ENCODE measurements at regions not wholly inside any gene's neighbourhood (a gene's known extent, or its start where the extent isn't known, plus 50 kb on each side); places are given as distances from the start of the nearest gene placed in this dataset.
"Not testable (repeated sequence)": the region's sequence is repeated elsewhere in the genome, so short reads cannot be mapped to it uniquely, and the experiment has no call there.

DNA sequence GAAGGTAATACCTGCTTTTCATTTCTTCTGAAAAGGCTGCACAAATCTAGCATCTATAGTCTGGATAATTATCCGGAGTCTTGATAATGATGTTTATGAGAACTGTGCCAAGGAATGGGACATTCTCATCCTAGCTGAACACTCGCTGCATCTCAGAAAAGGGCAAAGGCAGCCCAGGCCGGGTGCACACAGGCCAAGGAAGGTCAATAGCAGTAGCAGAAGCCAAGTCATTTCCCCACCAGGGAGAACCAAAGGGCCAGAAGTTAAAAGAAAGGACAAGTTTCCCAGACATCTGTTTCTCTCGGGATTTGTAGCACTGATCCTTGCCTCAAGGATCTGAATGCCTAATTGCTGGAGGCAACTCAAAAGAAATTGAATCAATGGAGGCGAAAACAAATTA is 66.1 kb upstream of the ANKRD55 start:
- no peak for DNase-seq (ENCODE audit: low spot score)

DNA sequence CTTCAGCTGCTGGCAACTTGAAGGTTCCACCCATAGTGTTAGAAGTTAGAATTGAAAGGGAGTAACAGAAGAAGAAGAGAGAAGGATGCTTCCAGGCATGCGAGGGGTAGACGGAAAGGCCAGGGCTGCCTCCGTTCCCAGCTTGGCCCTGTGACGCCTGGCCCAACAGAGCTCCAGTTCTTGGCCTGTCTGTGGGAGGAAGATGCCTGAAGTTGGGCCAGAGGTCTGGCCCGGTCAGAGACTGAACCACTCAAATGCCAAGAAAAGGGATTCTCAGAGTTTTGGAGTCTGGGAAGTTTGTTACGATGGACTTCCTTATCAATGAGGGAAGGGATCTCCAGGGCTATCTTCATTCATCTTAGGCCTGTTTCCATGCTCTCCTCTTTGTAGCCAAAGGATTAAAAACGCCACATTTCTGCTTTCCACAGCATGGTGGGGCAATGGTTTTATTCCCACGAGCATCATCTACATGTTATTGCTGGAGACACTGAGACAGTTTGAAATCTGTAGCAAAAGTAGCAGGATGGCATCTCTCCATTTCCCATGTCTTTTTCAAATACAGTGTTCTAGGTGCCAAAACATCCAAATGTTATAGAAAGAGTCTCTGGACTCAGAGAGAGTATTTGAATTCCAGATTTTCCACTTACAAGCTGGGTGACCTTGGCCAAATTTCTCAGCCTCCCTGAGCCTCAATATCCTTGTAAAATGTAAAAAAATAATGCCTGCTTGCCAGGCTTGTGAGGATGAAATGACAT is 65.4 kb upstream of the ANKRD55 start:
- no peak for DNase-seq (ENCODE audit: low spot score)

GRCh38 chr5:56297851-56298250 is 64.7 kb upstream of the ANKRD55 start:
- no peak for DNase-seq (ENCODE audit: low spot score)

DNA sequence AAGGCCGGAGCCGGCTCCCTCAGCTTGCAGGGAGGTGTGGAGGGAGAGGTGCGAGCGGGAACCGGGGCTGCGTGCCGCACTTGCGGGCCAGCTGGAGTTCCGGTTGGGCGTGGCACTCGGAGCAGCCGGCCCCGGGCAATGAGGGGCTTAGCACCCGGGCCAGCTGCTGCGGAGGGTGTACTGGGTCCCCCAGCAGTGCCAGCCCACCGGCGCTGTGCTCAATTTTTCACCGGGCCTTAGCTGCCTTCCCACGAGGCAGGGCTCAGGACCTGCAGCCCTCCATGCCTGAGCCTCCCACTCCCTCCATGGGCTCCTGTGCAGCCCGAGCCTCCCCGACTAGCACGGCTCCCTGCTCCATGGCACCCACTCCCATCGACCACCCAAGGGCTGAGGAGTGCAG is 62.2 kb upstream of the ANKRD55 start:
- not testable (repeated sequence) for DNase-seq (ENCODE audit: low spot score)

GRCh38 chr5:56294354-56294753 is 61.2 kb upstream of the ANKRD55 start:
- no peak for DNase-seq (ENCODE audit: low spot score)

- not testable (repeated sequence) for DNase-seq (ENCODE audit: low spot score)
Observed at GRCh38 chr5:56292874-56293273, 59.7 kb upstream of the ANKRD55 start.

GRCh38 chr5:56291661-56292374 is 58.7 kb upstream of the ANKRD55 start:
- DNase-seq (ENCODE audit: low spot score), result no peak

GRCh38 chr5:56291079-56291643 is 58.0 kb upstream of the ANKRD55 start:
- no peak for DNase-seq (ENCODE audit: low spot score)

- no peak for DNase-seq (ENCODE audit: low spot score)
Observed at GRCh38 chr5:56290378-56291078, 57.4 kb upstream of the ANKRD55 start.

GRCh38 chr5:56289602-56289987 is 56.5 kb upstream of the ANKRD55 start:
- DNase-seq (ENCODE audit: low spot score), result no peak

DNA sequence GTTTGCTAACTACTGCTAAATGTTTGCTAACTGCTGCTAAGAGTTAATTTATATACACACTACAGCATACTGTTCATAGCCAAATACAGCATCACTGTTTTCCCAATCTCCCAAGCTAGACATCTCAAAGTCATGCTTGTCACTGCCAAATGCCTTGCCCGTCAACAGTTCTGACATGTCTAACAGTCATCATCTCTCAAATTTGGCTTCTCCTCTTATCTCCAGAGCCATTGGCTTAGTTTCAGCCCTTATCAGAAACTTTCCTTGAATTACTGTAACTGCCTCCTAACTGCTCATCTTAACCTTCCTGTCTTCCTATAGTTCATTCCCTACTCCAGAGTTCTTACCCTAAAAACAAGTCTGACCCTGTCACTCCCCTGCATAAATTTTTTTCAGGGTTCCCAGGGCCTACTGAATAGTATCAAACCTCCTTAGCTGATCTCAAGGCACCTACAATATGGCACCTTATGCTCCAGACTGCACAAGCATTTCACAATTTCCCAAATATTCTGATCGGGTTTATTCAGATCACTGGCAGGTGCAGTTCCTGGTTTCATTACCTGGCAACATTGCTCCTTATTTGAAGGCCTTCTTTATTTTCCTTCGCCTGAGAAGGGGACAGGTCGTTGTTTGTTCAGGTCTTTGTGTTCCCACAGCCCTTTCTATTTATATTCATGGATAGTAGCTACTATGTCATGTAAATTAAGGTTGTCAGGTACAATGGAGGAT is 55.9 kb upstream of the ANKRD55 start:
- DNase-seq (ENCODE audit: low spot score), result no peak

GRCh38 chr5:56286015-56286884 is 53.1 kb upstream of the ANKRD55 start:
- no peak for DNase-seq (ENCODE audit: low spot score)

- no peak for DNase-seq (ENCODE audit: low spot score)
Observed at GRCh38 chr5:56282951-56283350, 49.8 kb upstream of the ANKRD55 start.
